CD4-positive, alpha-beta T cell treated with Interleukin-4 for 1 hour (primary cell): ENCODE measurements at regions not wholly inside any gene's neighbourhood (a gene's known extent, or its start where the extent isn't known, plus 50 kb on each side); places are given as distances from the start of the nearest gene placed in this dataset.

ENCODE experiments used
- DNase-seq, 2 donors: peaks; one replicate each; pipeline ENCODE4 v3.0.0-alpha.2; 2020 to 2022

- DNase-seq: no peak
Observed at GRCh38 chr9:108168236-108168850, 678.8 kb upstream of the KLF4 start.

GRCh38 chr9:108167136-108167900, 677.7 kb upstream of the KLF4 start:
- DNase-seq: no peak

- DNase-seq: no peak
Observed at GRCh38 chr9:108166519-108166918, 677.0 kb upstream of the KLF4 start.

GRCh38 chr9:108163321-108164005, 673.9 kb upstream of the KLF4 start:
- no peak for DNase-seq

- DNase-seq: no peak
Observed at GRCh38 chr9:108162664-108163063, 673.1 kb upstream of the KLF4 start.

- DNase-seq: no peak
Observed at GRCh38 chr9:108161503-108161902, 671.9 kb upstream of the KLF4 start.

GRCh38 chr9:108160706-108161355, 671.3 kb upstream of the KLF4 start:
- DNase-seq: no peak

- DNase-seq: no peak
Observed at GRCh38 chr9:108160039-108160438, 670.5 kb upstream of the KLF4 start.

GRCh38 chr9:108158236-108158995, 668.8 kb upstream of the KLF4 start:
- DNase-seq: no peak

- no peak for DNase-seq
Observed at GRCh38 chr9:108156270-108156998, 666.9 kb upstream of the KLF4 start.

- no peak for DNase-seq
Observed at GRCh38 chr9:108153416-108153815, 663.8 kb upstream of the KLF4 start.

GRCh38 chr9:108150736-108151586, 661.4 kb upstream of the KLF4 start:
- no peak for DNase-seq

- DNase-seq: no peak
Observed at GRCh38 chr9:108149326-108149725, 659.8 kb upstream of the KLF4 start.

- DNase-seq: no peak
Observed at GRCh38 chr9:108142504-108143201, 653.1 kb upstream of the KLF4 start.

- DNase-seq: no peak
Observed at GRCh38 chr9:108142142-108142503, 652.6 kb upstream of the KLF4 start.

- no peak for DNase-seq
Observed at GRCh38 chr9:108139900-108140299, 650.3 kb upstream of the KLF4 start.

- DNase-seq: no peak
Observed at GRCh38 chr9:108138516-108138915, 648.9 kb upstream of the KLF4 start.

- DNase-seq: no peak
Observed at GRCh38 chr9:108136656-108137055, 647.1 kb upstream of the KLF4 start.

- no peak for DNase-seq
Observed at GRCh38 chr9:108134486-108135128, 645.0 kb upstream of the KLF4 start.

- DNase-seq: no peak
Observed at GRCh38 chr9:108133680-108134079, 644.1 kb upstream of the KLF4 start.
